K562 (cell line): ENCODE measurements at regions not wholly inside any gene's neighbourhood (a gene's known extent, or its start where the extent isn't known, plus 50 kb on each side); places are given as distances from the start of the nearest gene placed in this dataset.

Experiments
- ATAC-seq: fragments of 200-7000 bp; cut with Tn5 transposase; 3 replicates; pipeline ENCODE4 v1.9.1; 2020; ENCODE audit warnings: moderate library complexity
- BruUV-seq: library from RNA; stranded (reverse); fragments of 400-500 nt; replicated peaks from 2 replicates; lab custom pipeline; 2021; lab: Mats Ljungman, UMichigan
- CTCF ChIA-PET: fragments of 300-600 bp; formaldehyde crosslinking; extraction: SDS; loops from one replicate; lab custom pipeline; 2021; ENCODE audit warnings: low intra/inter-chr PET ratio; lab: Yijun Ruan, JAX
- POLR2A ChIA-PET: fragments of 300-600, 350-650 bp; sonication (Branson Sonifier 250); formaldehyde crosslinking; extraction: SDS; loops from one replicate; lab custom pipeline; 2021; ENCODE audit warnings: antibody characterized with exemption, inconsistent platforms; lab: Yijun Ruan, JAX
- DNase-seq, 4 experiments: peaks; one replicate each; pipeline versions ENCODE4 v3.0.0 to v3.0.0-alpha.2; 2011 to 2018; ENCODE audit warnings: low spot score in 3 of 4, mixed read lengths in 3 of 4; ENCODE audit errors: extremely low read depth in 1 of 4
- FAIRE-seq: peaks from 2 replicates; lab custom pipeline; 2011; peaks lifted over from hg19 to GRCh38; lab: Jason Lieb, UNC
- H2AFZ ChIP-seq: 2 replicates; pipeline ENCODE4 v1.6.0; 2011; ENCODE audit warnings: low read depth, low read length, control low read depth, inconsistent platforms
- H3K27ac ChIP-seq: fragments of 200-600 bp; 3 replicates; pipeline ENCODE4 v1.8.0; 2011; ENCODE audit warnings: low read depth, mild to moderate bottlenecking, control low read depth, inconsistent platforms, low read length, moderate library complexity, mixed read lengths; ENCODE audit errors: extremely low read depth
- H3K27me3 ChIP-seq, 2 experiments: fragments of 300-600 bp in 1 of 2; 2 replicates in 1 of 2; 3 replicates in 1 of 2; pipeline versions ENCODE4 v1.6.0 to v1.8.0; 2011; ENCODE audit warnings: inconsistent platforms in 2 of 2, low read length in 2 of 2, mild to moderate bottlenecking in 1 of 2, mixed read lengths in 1 of 2, moderate library complexity in 1 of 2; ENCODE audit not compliant: control insufficient read depth in 2 of 2, insufficient read depth in 2 of 2
- H3K36me3 ChIP-seq: fragments of 300-600 bp; 3 replicates; pipeline ENCODE4 v1.8.0; 2011; ENCODE audit warnings: mild to moderate bottlenecking, low read length, inconsistent platforms; ENCODE audit not compliant: control insufficient read depth, insufficient read depth
- H3K4me1 ChIP-seq, 2 experiments: fragments of 200-600 bp in 1 of 2; replicated peaks in 1 of 2; 2 replicates in 1 of 2; 3 replicates in 1 of 2; pipeline versions ENCODE4 v1.5.1 to v1.8.0; 2011; ENCODE audit warnings: inconsistent platforms in 2 of 2, low read length in 2 of 2, mild to moderate bottlenecking in 1 of 2, mixed read lengths in 1 of 2, moderate library complexity in 1 of 2; ENCODE audit not compliant: control insufficient read depth in 2 of 2, insufficient read depth in 2 of 2
- H3K4me2 ChIP-seq: 2 replicates; pipeline ENCODE4 v1.6.1; 2011; ENCODE audit warnings: low read length, control low read depth, inconsistent platforms, mixed read lengths; ENCODE audit not compliant: insufficient read depth
- H3K4me3 ChIP-seq: fragments of 200-600 bp; sonication (generic), shearing (Covaris generic); 2 replicates; pipeline ENCODE4 v1.5.1; 2016; ENCODE audit warnings: control low read depth, inconsistent platforms
- H3K79me2 ChIP-seq: fragments of 200-600 bp; 3 replicates; pipeline ENCODE4 v1.8.0; 2011; ENCODE audit warnings: low read length, inconsistent platforms; ENCODE audit not compliant: control insufficient read depth, insufficient read depth
- H3K9ac ChIP-seq, 2 experiments: 2 replicates each; pipeline versions ENCODE4 v1.6.0 to v1.6.1; 2011; ENCODE audit warnings: low read depth in 2 of 2, low read length in 2 of 2, control low read depth in 1 of 2, inconsistent platforms in 1 of 2, mild to moderate bottlenecking in 1 of 2, mixed read lengths in 1 of 2; ENCODE audit not compliant: insufficient read depth in 1 of 2
- H3K9me1 ChIP-seq: one replicate; pipeline ENCODE4 v1.6.0; 2011; ENCODE audit warnings: inconsistent platforms, mild to moderate bottlenecking, low read length, moderate library complexity; ENCODE audit not compliant: control insufficient read depth, insufficient read depth
- H3K9me3 ChIP-seq: replicated peaks from 2 replicates; pipeline ENCODE4 v1.5.1; 2011; ENCODE audit warnings: low read depth, low read length, inconsistent platforms; ENCODE audit not compliant: control insufficient read depth, insufficient read depth
- H4K20me1 ChIP-seq: replicated peaks from 2 replicates; pipeline ENCODE4 v1.6.1; 2011; ENCODE audit warnings: low read length, inconsistent platforms, mixed read lengths; ENCODE audit not compliant: control insufficient read depth, insufficient read depth
- HMG20A ChIP-seq: fragments of 450-650 bp; formaldehyde crosslinking; conservative IDR thresholded peaks from 2 replicates; pipeline ENCODE4 v1.4.0; 2020; ENCODE audit warnings: mild to moderate bottlenecking, mixed read lengths
- JUN ChIP-seq, 2 experiments: sonication (generic) in 1 of 2; formaldehyde crosslinking in 1 of 2; IDR thresholded peaks; 2 replicates each; pipeline versions ENCODE4 v1.6.1 to v1.8.0; 2012 to 2022; ENCODE audit warnings: borderline replicate concordance in 2 of 2, mild to moderate bottlenecking in 2 of 2, improper control_type of control experiment in 1 of 2, low read depth in 1 of 2, low read length in 1 of 2, missing genetic modification reagents in 1 of 2
- NCOA1 ChIP-seq: fragments of 450-650 bp; IDR thresholded peaks from 2 replicates; pipeline ENCODE4 v1.6.1; 2016; ENCODE audit warnings: low read depth
- NONO ChIP-seq, 2 experiments: fragments of 200-400 bp in 1 of 2; fragments of 450-650 bp in 1 of 2; formaldehyde crosslinking in 1 of 2; IDR thresholded peaks; 2 replicates each; pipeline ENCODE4 v1.6.1; 2017; ENCODE audit warnings: low read depth in 2 of 2, mild to moderate bottlenecking in 2 of 2, moderate library complexity in 2 of 2, low read length in 1 of 2
- PML ChIP-seq: IDR thresholded peaks from 2 replicates; pipeline ENCODE4 v1.6.1; 2012; ENCODE audit warnings: low read length, inconsistent platforms
- WGBS: fragments of 100-300 bp; shearing (Covaris generic); methylation state at CpG from one replicate; pipeline ENCODE4 v1.1.6; 2016; ENCODE audit warnings: low coverage, mixed read lengths; ENCODE audit not compliant: insufficient coverage; ENCODE audit errors: missing lambda C conversion rate; 5-methylcytosine and 5-hydroxymethylcytosine counted together
- in situ Hi-C: fragments of 300-500 bp; cut with MboI; formaldehyde crosslinking; loops from 4 replicates; pipeline ENCODE4 v1.15.0; 2018; ENCODE audit warnings: inconsistent platforms, mixed read lengths
- intact Hi-C: fragments of 100-400 bp; cut with micrococcal nuclease; formaldehyde crosslinking; loops from 2 replicates; pipeline ENCODE4 v1.14.2; 2022
- TF ChIP-seq, protein P1 (sequence below): fragments of 450-650 bp; formaldehyde crosslinking; conservative IDR thresholded peaks from 2 replicates; pipeline ENCODE4 v1.4.0; 2022; ENCODE audit warnings: mild to moderate bottlenecking, missing genetic modification characterization
- TF ChIP-seq, protein P2 (sequence below): fragments of 450-650 bp; conservative IDR thresholded peaks from 2 replicates; pipeline ENCODE4 v1.6.1; 2016; ENCODE audit warnings: missing genetic modification characterization, low read depth, mild to moderate bottlenecking, control low read depth, missing compliant biosample characterization
- TF ChIP-seq, protein P3 (sequence below): fragments of 150-350 bp; IDR thresholded peaks from 2 replicates; pipeline ENCODE4 v1.6.1; 2014; ENCODE audit warnings: low read depth, mild to moderate bottlenecking, low read length, borderline replicate concordance

DNA sequence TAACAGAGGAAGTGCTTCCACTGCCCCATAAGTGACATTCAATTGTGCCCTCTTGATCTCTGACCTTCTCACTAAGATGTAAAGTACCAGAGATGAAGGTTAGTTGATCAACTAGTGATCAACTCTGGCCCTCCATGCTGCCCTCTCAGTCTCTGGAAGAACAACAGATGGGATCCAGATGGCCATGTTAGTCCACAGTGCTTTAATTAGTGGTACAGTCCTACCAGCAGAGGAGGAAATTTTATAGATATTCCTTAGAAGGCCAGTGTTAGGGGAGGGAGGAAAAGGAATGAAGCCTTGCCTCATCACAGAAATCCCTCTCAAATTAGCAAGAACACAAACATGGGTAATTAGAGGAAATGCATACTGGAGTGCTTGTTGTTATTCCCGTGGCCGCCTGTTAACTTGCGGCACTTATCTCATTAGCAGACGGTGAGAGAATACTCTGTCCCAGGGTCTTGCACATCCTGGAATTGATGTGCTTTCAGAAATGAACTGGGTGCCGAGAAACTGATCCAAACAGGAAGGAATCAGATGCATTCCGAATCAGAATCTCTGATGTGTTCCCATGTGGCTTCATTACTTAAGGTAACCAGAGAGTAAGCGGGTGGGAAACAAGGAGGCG lies 91.1 kb upstream of the RGS4 start (continued):
- TF ChIP-seq, protein P1, sequence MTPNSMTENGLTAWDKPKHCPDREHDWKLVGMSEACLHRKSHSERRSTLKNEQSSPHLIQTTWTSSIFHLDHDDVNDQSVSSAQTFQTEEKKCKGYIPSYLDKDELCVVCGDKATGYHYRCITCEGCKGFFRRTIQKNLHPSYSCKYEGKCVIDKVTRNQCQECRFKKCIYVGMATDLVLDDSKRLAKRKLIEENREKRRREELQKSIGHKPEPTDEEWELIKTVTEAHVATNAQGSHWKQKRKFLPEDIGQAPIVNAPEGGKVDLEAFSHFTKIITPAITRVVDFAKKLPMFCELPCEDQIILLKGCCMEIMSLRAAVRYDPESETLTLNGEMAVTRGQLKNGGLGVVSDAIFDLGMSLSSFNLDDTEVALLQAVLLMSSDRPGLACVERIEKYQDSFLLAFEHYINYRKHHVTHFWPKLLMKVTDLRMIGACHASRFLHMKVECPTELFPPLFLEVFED: no peak
- TF ChIP-seq, protein P2, sequence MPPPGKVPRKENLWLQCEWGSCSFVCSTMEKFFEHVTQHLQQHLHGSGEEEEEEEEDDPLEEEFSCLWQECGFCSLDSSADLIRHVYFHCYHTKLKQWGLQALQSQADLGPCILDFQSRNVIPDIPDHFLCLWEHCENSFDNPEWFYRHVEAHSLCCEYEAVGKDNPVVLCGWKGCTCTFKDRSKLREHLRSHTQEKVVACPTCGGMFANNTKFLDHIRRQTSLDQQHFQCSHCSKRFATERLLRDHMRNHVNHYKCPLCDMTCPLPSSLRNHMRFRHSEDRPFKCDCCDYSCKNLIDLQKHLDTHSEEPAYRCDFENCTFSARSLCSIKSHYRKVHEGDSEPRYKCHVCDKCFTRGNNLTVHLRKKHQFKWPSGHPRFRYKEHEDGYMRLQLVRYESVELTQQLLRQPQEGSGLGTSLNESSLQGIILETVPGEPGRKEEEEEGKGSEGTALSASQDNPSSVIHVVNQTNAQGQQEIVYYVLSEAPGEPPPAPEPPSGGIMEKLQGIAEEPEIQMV (tag): no peak
- TF ChIP-seq HMG20A (CRISPR knock-in tag): no peak
- no peak for TF ChIP-seq NONO (IDR thresholded peaks at IDR 0.05; ENCODE audit: low read depth in 2 of 2, low read length in 1 of 2)
- TF ChIP-seq NCOA1: no peak
- TF ChIP-seq, all 486 proteins: peak for 0

DNA sequence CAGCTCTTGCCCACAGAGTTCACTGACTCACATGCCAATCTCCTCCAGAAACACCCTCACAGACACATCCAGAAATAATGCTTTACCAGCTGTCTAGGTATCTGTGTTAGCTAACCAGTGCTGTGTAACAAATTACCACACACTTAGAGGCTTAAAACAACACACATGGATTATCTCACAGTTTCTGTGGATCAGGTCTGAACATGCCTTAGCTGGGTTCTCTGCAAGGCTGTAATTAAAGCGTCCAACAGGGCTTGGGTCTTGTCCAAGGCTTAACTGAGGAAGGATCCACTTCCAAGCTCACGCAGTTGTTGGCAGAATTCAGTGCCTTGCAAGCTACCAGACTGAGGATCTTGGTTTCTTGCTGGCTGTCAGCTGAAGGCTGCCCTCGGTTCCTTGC lies 92.5 kb upstream of the RGS4 start:
- FAIRE-seq (no peak), ATAC-seq (no peak), DNase-seq (no peak)
- Histone ChIP-seq H3K27me3 (no peaks in the 10 kb centered on the region), H3K4me2 (no peak overlapping the region), H4K20me1 (no peaks in the 10 kb centered on the region), H3K4me1 (no peaks in the 10 kb centered on the region), H2AFZ (no peak overlapping the region), H3K9me3 (no peaks in the 10 kb centered on the region), H3K27ac (no peak overlapping the region), H3K9ac (no peak overlapping the region), H3K79me2 (no peaks in the 10 kb centered on the region), H3K4me3 (no peak overlapping the region), H3K9me1 (no peaks in the 10 kb centered on the region), H3K36me3 (no peaks in the 10 kb centered on the region)
- no TSS peak for BruUV-seq
- in situ Hi-C loops: no loop called here
- 0% methylated on average over 3 of the region's 3 CpGs for WGBS
- TF ChIP-seq PML: no peak
- TF ChIP-seq JUN (IDR thresholded peaks at IDR 0.05; ENCODE audit: borderline replicate concordance, low read depth, low read length): no peak
- TF ChIP-seq JUN (CRISPR knock-in tag; IDR thresholded peaks at IDR 0.05; ENCODE audit: borderline replicate concordance): no peak
- TF ChIP-seq, protein P3, sequence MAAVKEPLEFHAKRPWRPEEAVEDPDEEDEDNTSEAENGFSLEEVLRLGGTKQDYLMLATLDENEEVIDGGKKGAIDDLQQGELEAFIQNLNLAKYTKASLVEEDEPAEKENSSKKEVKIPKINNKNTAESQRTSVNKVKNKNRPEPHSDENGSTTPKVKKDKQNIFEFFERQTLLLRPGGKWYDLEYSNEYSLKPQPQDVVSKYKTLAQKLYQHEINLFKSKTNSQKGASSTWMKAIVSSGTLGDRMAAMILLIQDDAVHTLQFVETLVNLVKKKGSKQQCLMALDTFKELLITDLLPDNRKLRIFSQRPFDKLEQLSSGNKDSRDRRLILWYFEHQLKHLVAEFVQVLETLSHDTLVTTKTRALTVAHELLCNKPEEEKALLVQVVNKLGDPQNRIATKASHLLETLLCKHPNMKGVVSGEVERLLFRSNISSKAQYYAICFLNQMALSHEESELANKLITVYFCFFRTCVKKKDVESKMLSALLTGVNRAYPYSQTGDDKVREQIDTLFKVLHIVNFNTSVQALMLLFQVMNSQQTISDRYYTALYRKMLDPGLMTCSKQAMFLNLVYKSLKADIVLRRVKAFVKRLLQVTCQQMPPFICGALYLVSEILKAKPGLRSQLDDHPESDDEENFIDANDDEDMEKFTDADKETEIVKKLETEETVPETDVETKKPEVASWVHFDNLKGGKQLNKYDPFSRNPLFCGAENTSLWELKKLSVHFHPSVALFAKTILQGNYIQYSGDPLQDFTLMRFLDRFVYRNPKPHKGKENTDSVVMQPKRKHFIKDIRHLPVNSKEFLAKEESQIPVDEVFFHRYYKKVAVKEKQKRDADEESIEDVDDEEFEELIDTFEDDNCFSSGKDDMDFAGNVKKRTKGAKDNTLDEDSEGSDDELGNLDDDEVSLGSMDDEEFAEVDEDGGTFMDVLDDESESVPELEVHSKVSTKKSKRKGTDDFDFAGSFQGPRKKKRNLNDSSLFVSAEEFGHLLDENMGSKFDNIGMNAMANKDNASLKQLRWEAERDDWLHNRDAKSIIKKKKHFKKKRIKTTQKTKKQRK: no peak
- intact Hi-C loops: no loop called here
- POLR2A ChIA-PET: interaction anchor here (1.1 kb wide), 1 partner anchor 10 kb away, joined by 3 read pairs; no protein-coding TSS in a partner anchor
- CTCF ChIA-PET: no interaction called here
